H1 (cell line): ENCODE measurements at regions not wholly inside any gene's neighbourhood (a gene's known extent, or its start where the extent isn't known, plus 50 kb on each side); places are given as distances from the start of the nearest gene placed in this dataset.

ENCODE experiments used
- CTCF ChIA-PET: fragments of 300-600 bp; sonication (Branson Sonifier 250); formaldehyde crosslinking; loops from one replicate; lab custom pipeline; 2021; ENCODE audit not compliant: partially characterized antibody; lab: Charles Lee
- POLR2A ChIA-PET: fragments of 300-600 bp; sonication (Branson Sonifier 250); formaldehyde crosslinking; loops from one replicate; lab custom pipeline; 2021; ENCODE audit warnings: inconsistent platforms; ENCODE audit not compliant: partially characterized antibody; lab: Charles Lee
- DNase-seq, 2 experiments: peaks; one replicate each; pipeline versions ENCODE4 v3.0.0 to v3.0.0-alpha.2; 2010 to 2022; ENCODE audit warnings: low spot score in 2 of 2, low read depth in 1 of 2, mixed read lengths in 1 of 2
- FAIRE-seq: peaks from 2 replicates; lab custom pipeline; 2011; peaks lifted over from hg19 to GRCh38; lab: Jason Lieb, UNC
- H2AFZ ChIP-seq: 2 replicates; pipeline ENCODE4 v1.8.1; 2012; ENCODE audit warnings: low read length, inconsistent platforms
- H2AK5ac ChIP-seq: 2 replicates; pipeline ENCODE4 v1.6.1; 2013; ENCODE audit warnings: low read depth, low read length
- H2BK120ac ChIP-seq: replicated peaks from 2 replicates; pipeline ENCODE3; 2013; ENCODE audit warnings: low read depth, low read length, inconsistent platforms
- H2BK12ac ChIP-seq: 2 replicates; pipeline ENCODE4 v1.6.1; 2013; ENCODE audit warnings: low read depth, low read length
- H2BK15ac ChIP-seq: 2 replicates; pipeline ENCODE4 v1.6.1; 2013; ENCODE audit warnings: low read length
- H2BK20ac ChIP-seq: 2 replicates; pipeline ENCODE4 v1.6.1; 2013; ENCODE audit warnings: low read length
- H2BK5ac ChIP-seq: 2 replicates; pipeline ENCODE4 v1.6.1; 2013; ENCODE audit warnings: low read depth, low read length
- H3K14ac ChIP-seq: 2 replicates; pipeline ENCODE4 v1.6.1; 2013; ENCODE audit warnings: inconsistent platforms; ENCODE audit not compliant: insufficient read length
- H3K18ac ChIP-seq: 2 replicates; pipeline ENCODE4 v1.6.1; 2013; ENCODE audit warnings: low read length; ENCODE audit errors: extremely low read depth
- H3K23ac ChIP-seq: 2 replicates; pipeline ENCODE4 v1.6.1; 2013; ENCODE audit warnings: inconsistent platforms; ENCODE audit not compliant: insufficient read length
- H3K23me2 ChIP-seq: 2 replicates; pipeline ENCODE4 v1.6.1; 2013; ENCODE audit warnings: low read depth, low read length
- H3K27ac ChIP-seq: 2 replicates; pipeline ENCODE4 v1.6.1; 2011; ENCODE audit warnings: low read depth, low read length, inconsistent platforms
- H3K27me3 ChIP-seq, 4 experiments: replicated peaks in 1 of 4; 1 replicate in 1 of 4; 2 replicates in 3 of 4; pipeline versions ENCODE4 v1.6.1 to v1.8.1; 2011 to 2013; ENCODE audit warnings: low read length in 3 of 4, mild to moderate bottlenecking in 3 of 4, inconsistent platforms in 2 of 4, mixed read lengths in 2 of 4, moderate library complexity in 1 of 4; ENCODE audit not compliant: control insufficient read depth in 3 of 4, insufficient read depth in 3 of 4; ENCODE audit errors: extremely low read depth in 1 of 4
- H3K36me3 ChIP-seq, 4 experiments: 2 replicates each; pipeline versions ENCODE4 v1.6.1 to v1.8.1; 2011 to 2013; ENCODE audit warnings: mild to moderate bottlenecking in 4 of 4, low read length in 3 of 4, moderate library complexity in 2 of 4, control low read depth in 1 of 4, inconsistent platforms in 1 of 4; ENCODE audit not compliant: insufficient read depth in 4 of 4, control insufficient read depth in 2 of 4
- H3K4ac ChIP-seq: replicated peaks from 2 replicates; pipeline ENCODE3; 2013; ENCODE audit warnings: low read length, low read depth, mixed read lengths, inconsistent platforms; ENCODE audit not compliant: insufficient read length
- H3K4me1 ChIP-seq, 4 experiments: replicated peaks in 1 of 4; 1 replicate in 1 of 4; 2 replicates in 3 of 4; pipeline versions ENCODE4 v1.6.1 to v1.8.1; 2011 to 2013; ENCODE audit warnings: low read length in 3 of 4, inconsistent platforms in 2 of 4, mixed read lengths in 1 of 4; ENCODE audit not compliant: insufficient read depth in 4 of 4, control insufficient read depth in 3 of 4
- H3K4me2 ChIP-seq, 2 experiments: 2 replicates each; pipeline versions ENCODE4 v1.6.1 to v1.8.1; 2011 to 2013; ENCODE audit warnings: low read depth in 2 of 2, low read length in 2 of 2, control low read depth in 1 of 2, inconsistent platforms in 1 of 2, mild to moderate bottlenecking in 1 of 2; ENCODE audit not compliant: insufficient read depth in 1 of 2
- H3K4me3 ChIP-seq, 4 experiments: fragments of 200-600, 300-600 bp in 1 of 4; sonication (generic), shearing (Covaris generic), sonication (Bioruptor Twin) in 1 of 4; 2 replicates each; pipeline versions ENCODE4 v1.5.1 to v1.8.1; 2011 to 2016; ENCODE audit warnings: low read length in 4 of 4, low read depth in 3 of 4, control low read depth in 2 of 4, inconsistent platforms in 2 of 4, mild to moderate bottlenecking in 2 of 4, mixed read lengths in 1 of 4, moderate library complexity in 1 of 4; ENCODE audit not compliant: insufficient read depth in 2 of 4; ENCODE audit errors: extremely low read depth in 1 of 4
- H3K56ac ChIP-seq: replicated peaks from 2 replicates; pipeline ENCODE3; 2013; ENCODE audit warnings: low read depth, mild to moderate bottlenecking, mixed read lengths, low read length, inconsistent platforms; ENCODE audit not compliant: insufficient read length
- H3K79me1 ChIP-seq: 2 replicates; pipeline ENCODE4 v1.6.1; 2013; ENCODE audit warnings: low read depth, low read length, control low read depth
- H3K79me2 ChIP-seq, 2 experiments: 2 replicates each; pipeline versions ENCODE4 v1.6.1 to v1.8.1; 2012 to 2013; ENCODE audit warnings: low read length in 2 of 2, mild to moderate bottlenecking in 2 of 2, inconsistent platforms in 1 of 2; ENCODE audit not compliant: insufficient read depth in 2 of 2, control insufficient read depth in 1 of 2
- H3K9ac ChIP-seq, 4 experiments: replicated peaks in 1 of 4; 1 replicate in 1 of 4; 2 replicates in 3 of 4; pipeline versions ENCODE4 v1.6.1 to v1.8.1; 2011 to 2013; ENCODE audit warnings: low read depth in 3 of 4, low read length in 3 of 4, control low read depth in 2 of 4, mild to moderate bottlenecking in 2 of 4, moderate library complexity in 2 of 4, inconsistent platforms in 1 of 4; ENCODE audit errors: extremely low read depth in 1 of 4
- H3K9me3 ChIP-seq, 2 experiments: 2 replicates each; pipeline versions ENCODE4 v1.6.1 to v1.8.1; 2012 to 2013; ENCODE audit warnings: mild to moderate bottlenecking in 2 of 2, moderate library complexity in 2 of 2, control low read depth in 1 of 2, inconsistent platforms in 1 of 2, low read depth in 1 of 2, low read length in 1 of 2, mixed read lengths in 1 of 2; ENCODE audit not compliant: insufficient read depth in 2 of 2
- H4K20me1 ChIP-seq, 2 experiments: replicated peaks in 1 of 2; 2 replicates each; pipeline versions ENCODE3 to v1.8.1; 2011 to 2013; ENCODE audit warnings: inconsistent platforms in 2 of 2, low read length in 2 of 2, mild to moderate bottlenecking in 1 of 2; ENCODE audit not compliant: insufficient read depth in 2 of 2, control insufficient read depth in 1 of 2
- H4K5ac ChIP-seq: 2 replicates; pipeline ENCODE4 v1.6.1; 2013; ENCODE audit warnings: low read length, low read depth, mixed read lengths, inconsistent platforms; ENCODE audit not compliant: insufficient read length
- H4K8ac ChIP-seq: 2 replicates; pipeline ENCODE4 v1.8.0; 2013; ENCODE audit warnings: mild to moderate bottlenecking, moderate library complexity, low read length, inconsistent platforms; ENCODE audit not compliant: insufficient read depth; ENCODE audit errors: extremely low read depth
- H4K91ac ChIP-seq: replicated peaks from 2 replicates; pipeline ENCODE3; 2013; ENCODE audit warnings: low read length, mixed read lengths, inconsistent platforms; ENCODE audit not compliant: insufficient read length
- ATF2 ChIP-seq: IDR thresholded peaks from 2 replicates; pipeline ENCODE4 v1.6.1; 2012; ENCODE audit warnings: low read length, inconsistent platforms
- CBX8 ChIP-seq: fragments of 300-800, 300-1000 bp; sonication (generic); IDR thresholded peaks from 2 replicates; pipeline ENCODE4 v1.7.1; 2016; ENCODE audit warnings: low read depth, low read length, borderline replicate concordance
- CHD2 ChIP-seq: IDR thresholded peaks from 2 replicates; pipeline ENCODE4 v1.6.1; 2012; ENCODE audit warnings: low read length, improper control_type of control experiment
- CREB1 ChIP-seq: IDR thresholded peaks from 2 replicates; pipeline ENCODE4 v1.6.1; 2012; ENCODE audit warnings: inconsistent platforms
- CTCF ChIP-seq, 3 experiments: IDR thresholded peaks; 1 replicate in 2 of 3; 2 replicates in 1 of 3; pipeline versions ENCODE4 v1.5.1 to v1.6.1; 2011; ENCODE audit warnings: low read length in 3 of 3, mild to moderate bottlenecking in 3 of 3, inconsistent platforms in 2 of 3, low read depth in 1 of 3, moderate library complexity in 1 of 3; ENCODE audit not compliant: insufficient read depth in 1 of 3; ENCODE audit errors: control extremely low read depth in 1 of 3
- RNF2 ChIP-seq: fragments of 200-900, 300-1000 bp; sonication (generic); IDR thresholded peaks from 2 replicates; pipeline ENCODE4 v1.7.1; 2016; ENCODE audit warnings: borderline replicate concordance, low read depth, mild to moderate bottlenecking, antibody characterized with exemption, low read length; ENCODE audit not compliant: poor library complexity, severe bottlenecking; ENCODE audit errors: missing control alignments
- SP4 ChIP-seq: IDR thresholded peaks from 2 replicates; pipeline ENCODE4 v1.6.1; 2012; ENCODE audit warnings: low read length, inconsistent platforms
- ZNF274 ChIP-seq: IDR thresholded peaks from 2 replicates; pipeline ENCODE4 v1.7.0; 2012; ENCODE audit warnings: low read length, borderline replicate concordance; ENCODE audit errors: extremely low read depth
- WGBS, 2 experiments: shearing (Covaris generic) in 1 of 2; methylation state at CpG; one replicate each; pipeline versions ENCODE4 v1.1.6 to v1.1.7; 2013 to 2015; ENCODE audit warnings: low lambda C conversion rate in 2 of 2, mixed read lengths in 2 of 2, inconsistent platforms in 1 of 2, low coverage in 1 of 2, missing lambda C conversion rate in 1 of 2; ENCODE audit not compliant: insufficient replicate concordance in 2 of 2, insufficient coverage in 1 of 2, insufficient read length in 1 of 2; ENCODE audit errors: extremely low coverage in 1 of 2, missing lambda C conversion rate in 1 of 2; 5-methylcytosine and 5-hydroxymethylcytosine counted together

GRCh38 chr1:219726480-219727272, 113.8 kb upstream of the ZC3H11B start:
- H2BK5ac ChIP-seq, result no peak overlapping the region
- peaks cover 0 to 11% of the 10 kb centered on the region in 2 experiments; a peak in 1 of 4 replicates for H3K9me3 ChIP-seq
- H3K9ac ChIP-seq, result no peak overlapping the region
- no peak overlapping the region for H3K56ac ChIP-seq
- H2AFZ ChIP-seq, result no peak overlapping the region
- no peaks in the 10 kb centered on the region for H3K79me2 ChIP-seq
- no peak overlapping the region for H2AK5ac ChIP-seq
- no peaks in the 10 kb centered on the region for H3K79me1 ChIP-seq
- H3K27ac ChIP-seq, result no peak overlapping the region
- no peak overlapping the region for H4K91ac ChIP-seq
- H3K14ac ChIP-seq, result no peak overlapping the region
- ChIA-PET CTCF (interaction anchor here (1.0 kb wide), 2 partner anchors 16 to 24 kb away, joined by 3 to 4 read pairs; no protein-coding TSS in a partner anchor), POLR2A (no interaction called here)
- no peak overlapping the region for H2BK20ac ChIP-seq
- DNase-seq (no peak), FAIRE-seq (no peak)
- no peak overlapping the region for H4K5ac ChIP-seq
- H2BK12ac ChIP-seq, result no peak overlapping the region
- no peak overlapping the region for H2BK120ac ChIP-seq
- no peak overlapping the region for H3K4me2 ChIP-seq
- H4K20me1 ChIP-seq, result no peaks in the 10 kb centered on the region
- no peaks in the 10 kb centered on the region for H3K23me2 ChIP-seq
- no peak overlapping the region for H3K4ac ChIP-seq
- H3K4me1 ChIP-seq, result no peaks in the 10 kb centered on the region
- H4K8ac ChIP-seq, result no peak overlapping the region
- H3K36me3 ChIP-seq, result no peaks in the 10 kb centered on the region
- no peak overlapping the region for H2BK15ac ChIP-seq
- H3K27me3 ChIP-seq, result peaks cover 0 to under 1% (median 0%) of the 10 kb centered on the region in 4 experiments; a peak in 1 of 7 replicates
- WGBS, 2 experiments, result 87% methylated on average over 1 of the region's 1 CpG; no CpG with 5 or more reads in 1 of the 2 experiments
- no peak overlapping the region for H3K18ac ChIP-seq
- no peak overlapping the region for H3K4me3 ChIP-seq
- no peak overlapping the region for H3K23ac ChIP-seq
- TF ChIP-seq CTCF (IDR thresholded peaks at IDR 0.05; ENCODE audit: control extremely low read depth in 1 of 3, insufficient read depth in 1 of 3, low read depth in 1 of 3, low read length in 3 of 3), result no peak
- no peak for TF ChIP-seq RNF2
- no peak for TF ChIP-seq ZNF274
- no peak for TF ChIP-seq ATF2
- no peak for TF ChIP-seq CREB1
- no peak for TF ChIP-seq CHD2
- TF ChIP-seq SP4, result no peak
- TF ChIP-seq CBX8, result no peak
